ENCODE measurements at regions not wholly inside any gene's neighbourhood (a gene's known extent, or its start where the extent isn't known, plus 50 kb on each side); places are given as distances from the start of the nearest gene placed in this dataset.
"Not testable (repeated sequence)": the region's sequence is repeated elsewhere in the genome, so short reads cannot be mapped to it uniquely, and the experiment has no call there.

DNA sequence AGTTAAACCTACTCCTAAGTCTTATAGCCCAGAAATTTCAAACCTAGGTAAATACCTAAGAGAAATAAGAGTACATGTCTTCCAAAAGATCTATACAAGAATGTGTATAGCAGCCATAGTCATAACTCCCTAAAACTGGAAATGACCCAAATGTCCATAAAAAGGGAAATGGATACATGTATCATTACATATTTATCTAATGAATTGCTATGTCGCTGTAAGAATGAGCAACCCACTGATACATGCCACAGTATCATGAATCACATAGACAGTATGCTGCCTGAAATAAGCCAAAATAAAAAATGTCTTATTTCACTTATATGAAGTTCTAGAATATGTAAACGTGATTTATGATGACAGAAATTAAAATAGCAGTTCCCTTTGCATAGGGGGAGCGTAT is 679.5 kb downstream of the MAFB start:
- H2AFZ ChIP-seq, result no peak overlapping the region
- H4K20me1 ChIP-seq (ENCODE audit: insufficient read depth, poor library complexity, severe bottlenecking), result no peaks in the 10 kb centered on the region
- no peak for DNase-seq (ENCODE audit: low spot score)
- H3K9me3 ChIP-seq (ENCODE audit: low read depth), result no peaks in the 10 kb centered on the region
- H3K36me3 ChIP-seq (replicated peaks; ENCODE audit: insufficient read depth, low read depth), result no peaks in the 10 kb centered on the region
- no peaks in the 10 kb centered on the region for H3K4me1 ChIP-seq (ENCODE audit: insufficient read depth)
- 84% methylated on average over 3 of the region's 3 CpGs for WGBS (ENCODE audit: low lambda C conversion rate, missing lambda C conversion rate)
- TF ChIP-seq EZH2phosphoT487 (IDR thresholded peaks at IDR 0.05; ENCODE audit: low read depth, severe bottlenecking, unreplicated experiment), result no peak
- TF ChIP-seq EZH2 (IDR thresholded peaks at IDR 0.05; ENCODE audit: borderline replicate concordance), result no peak
- no peak for TF ChIP-seq CTCF (IDR thresholded peaks at IDR 0.05; ENCODE audit: poor library complexity)
- no peaks in the 10 kb centered on the region for H3K27me3 ChIP-seq
- no peaks in the 10 kb centered on the region for H3K9me2 ChIP-seq (replicated peaks; ENCODE audit: insufficient read depth)
- no peak overlapping the region for H3K27ac ChIP-seq
- no peaks in the 10 kb centered on the region for H3K79me2 ChIP-seq
- H3K4me3 ChIP-seq, result no peak overlapping the region
- H3K4me2 ChIP-seq, result no peak overlapping the region

DNA sequence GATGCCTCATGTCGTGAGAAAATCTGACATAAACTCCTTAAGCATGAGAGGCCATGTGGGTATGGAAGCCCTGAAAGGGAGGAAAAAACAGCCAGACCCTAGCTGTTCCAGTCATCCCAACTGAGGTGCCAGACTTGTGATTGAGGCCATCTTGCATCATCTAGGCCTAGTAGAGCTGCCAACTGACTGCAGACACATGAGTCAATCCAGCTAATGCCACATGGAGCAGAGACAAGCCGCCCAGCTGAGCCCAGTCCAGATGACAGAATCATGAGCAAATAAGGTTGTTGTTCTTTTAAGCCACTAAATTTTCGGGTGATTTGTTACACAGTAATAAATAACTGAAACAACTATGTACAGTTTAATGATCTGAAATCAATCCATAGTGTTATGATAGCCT is 680.9 kb downstream of the MAFB start:
- H2AFZ ChIP-seq, result no peak overlapping the region
- H3K9me3 ChIP-seq (ENCODE audit: low read depth), result no peaks in the 10 kb centered on the region
- no peaks in the 10 kb centered on the region for H4K20me1 ChIP-seq (ENCODE audit: insufficient read depth, poor library complexity, severe bottlenecking)
- TF ChIP-seq EZH2phosphoT487 (IDR thresholded peaks at IDR 0.05; ENCODE audit: low read depth, severe bottlenecking, unreplicated experiment), result no peak
- TF ChIP-seq CTCF (IDR thresholded peaks at IDR 0.05; ENCODE audit: poor library complexity), result no peak
- no peak for TF ChIP-seq EZH2 (IDR thresholded peaks at IDR 0.05; ENCODE audit: borderline replicate concordance)
- H3K79me2 ChIP-seq, result no peaks in the 10 kb centered on the region
- no peaks in the 10 kb centered on the region for H3K9me2 ChIP-seq (replicated peaks; ENCODE audit: insufficient read depth)
- no peak overlapping the region for H3K4me2 ChIP-seq
- no peaks in the 10 kb centered on the region for H3K4me1 ChIP-seq (ENCODE audit: insufficient read depth)
- 91% methylated on average over 3 of the region's 3 CpGs for WGBS (ENCODE audit: low lambda C conversion rate, missing lambda C conversion rate)
- no peak for DNase-seq (ENCODE audit: low spot score)
- H3K27me3 ChIP-seq, result no peaks in the 10 kb centered on the region
- H3K36me3 ChIP-seq (replicated peaks; ENCODE audit: insufficient read depth, low read depth), result no peaks in the 10 kb centered on the region
- H3K27ac ChIP-seq, result no peak overlapping the region
- H3K4me3 ChIP-seq, result no peak overlapping the region

DNA sequence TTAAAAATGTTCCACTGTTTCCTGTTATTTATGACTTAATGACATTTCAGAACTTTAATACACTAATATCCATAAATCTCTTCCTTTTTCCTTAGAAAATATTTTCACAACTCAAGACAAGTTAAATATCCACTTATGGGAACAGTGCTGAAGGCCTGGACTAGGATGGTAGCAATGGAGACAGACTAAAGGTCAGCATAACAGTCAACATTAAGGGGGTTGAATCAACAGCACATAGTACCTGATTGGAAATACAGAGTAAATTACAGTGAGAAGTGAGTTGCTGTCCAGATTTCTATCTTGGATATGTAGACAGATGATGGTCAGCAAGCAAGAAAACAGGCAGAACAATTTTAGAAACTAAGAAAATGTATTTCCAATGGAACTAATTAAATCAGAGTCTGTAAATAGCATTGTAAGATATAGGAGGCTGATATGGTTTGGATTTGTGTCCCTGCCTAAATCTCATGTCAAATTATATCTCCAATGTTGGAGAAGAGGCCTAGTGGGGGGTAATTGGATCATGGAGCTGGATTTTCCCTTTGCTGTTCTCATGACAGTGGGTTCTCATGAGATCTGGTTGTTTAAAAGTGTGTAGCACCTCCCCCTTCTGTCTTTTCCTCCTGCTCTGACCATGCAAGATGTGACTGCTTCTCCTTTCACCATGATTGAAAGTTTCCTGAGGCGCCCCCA is 682.7 kb downstream of the MAFB start:
- Histone ChIP-seq H3K36me3 (replicated peaks; ENCODE audit: insufficient read depth, low read depth) (no peaks in the 10 kb centered on the region), H3K9me3 (ENCODE audit: low read depth) (no peaks in the 10 kb centered on the region), H3K27me3 (no peaks in the 10 kb centered on the region), H3K4me1 (ENCODE audit: insufficient read depth) (no peaks in the 10 kb centered on the region), H3K27ac (no peak overlapping the region), H3K4me3 (no peak overlapping the region), H3K4me2 (no peak overlapping the region), H3K79me2 (no peaks in the 10 kb centered on the region), H2AFZ (no peak overlapping the region), H4K20me1 (ENCODE audit: insufficient read depth, poor library complexity, severe bottlenecking) (no peaks in the 10 kb centered on the region), H3K9me2 (replicated peaks; ENCODE audit: insufficient read depth) (no peaks in the 10 kb centered on the region)
- no peak for DNase-seq (ENCODE audit: low spot score)
- TF ChIP-seq EZH2phosphoT487 (IDR thresholded peaks at IDR 0.05; ENCODE audit: low read depth, severe bottlenecking, unreplicated experiment), result no peak
- TF ChIP-seq CTCF (IDR thresholded peaks at IDR 0.05; ENCODE audit: poor library complexity), result no peak
- no peak for TF ChIP-seq EZH2 (IDR thresholded peaks at IDR 0.05; ENCODE audit: borderline replicate concordance)
- WGBS (ENCODE audit: low lambda C conversion rate, missing lambda C conversion rate), result 80% methylated on average over 1 of the region's 1 CpG

GRCh38 chr20:40004092-40004491 is 684.9 kb downstream of the MAFB start:
- not testable (repeated sequence) for H3K4me1 ChIP-seq (ENCODE audit: insufficient read depth); H3K4me2 ChIP-seq; DNase-seq (ENCODE audit: low spot score); H3K36me3 ChIP-seq (replicated peaks; ENCODE audit: insufficient read depth, low read depth); H3K9me3 ChIP-seq (ENCODE audit: low read depth); H2AFZ ChIP-seq; H3K79me2 ChIP-seq; H4K20me1 ChIP-seq (ENCODE audit: insufficient read depth, poor library complexity, severe bottlenecking); H3K9me2 ChIP-seq (replicated peaks; ENCODE audit: insufficient read depth); H3K4me3 ChIP-seq; H3K27ac ChIP-seq; H3K27me3 ChIP-seq
- WGBS (ENCODE audit: low lambda C conversion rate, missing lambda C conversion rate), result 55% methylated on average over 2 of the region's 2 CpGs
